ENCODE measurements at regions not wholly inside any gene's neighbourhood (a gene's known extent, or its start where the extent isn't known, plus 50 kb on each side); places are given as distances from the start of the nearest gene placed in this dataset.

DNA sequence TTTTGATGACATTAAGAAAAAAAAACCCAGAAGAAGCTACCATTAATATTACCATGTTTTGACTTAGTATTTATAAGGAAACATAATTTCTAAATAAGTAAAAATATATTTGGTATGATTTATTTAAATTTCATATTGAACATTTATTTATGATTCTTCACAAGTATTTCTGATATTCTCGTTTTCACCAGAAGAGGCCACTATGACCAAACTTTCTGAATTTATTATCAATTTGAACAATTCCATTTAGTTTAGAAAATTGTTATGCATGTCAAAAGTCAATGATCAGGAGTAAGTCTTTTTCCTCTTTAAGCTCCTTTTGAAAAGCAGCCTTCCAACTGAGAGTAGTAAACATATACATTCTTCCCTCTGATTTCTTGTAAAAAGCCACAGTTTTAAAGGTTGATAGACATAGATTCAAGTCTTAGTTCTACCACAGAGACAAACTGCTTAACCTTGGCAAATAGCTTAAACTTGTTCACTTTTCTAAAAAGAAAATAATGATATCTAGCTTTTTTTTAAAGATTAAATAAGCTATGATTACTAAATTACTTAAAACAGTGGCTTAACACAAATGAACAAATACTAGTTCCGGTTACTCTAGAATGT is 329.9 kb downstream of the TRIB2 start:
- no peak for TF ChIP-seq EP300 (IDR thresholded peaks at IDR 0.05)
- no peak for TF ChIP-seq POLR2AphosphoS5 (IDR thresholded peaks at IDR 0.05)
- TF ChIP-seq, protein P1, sequence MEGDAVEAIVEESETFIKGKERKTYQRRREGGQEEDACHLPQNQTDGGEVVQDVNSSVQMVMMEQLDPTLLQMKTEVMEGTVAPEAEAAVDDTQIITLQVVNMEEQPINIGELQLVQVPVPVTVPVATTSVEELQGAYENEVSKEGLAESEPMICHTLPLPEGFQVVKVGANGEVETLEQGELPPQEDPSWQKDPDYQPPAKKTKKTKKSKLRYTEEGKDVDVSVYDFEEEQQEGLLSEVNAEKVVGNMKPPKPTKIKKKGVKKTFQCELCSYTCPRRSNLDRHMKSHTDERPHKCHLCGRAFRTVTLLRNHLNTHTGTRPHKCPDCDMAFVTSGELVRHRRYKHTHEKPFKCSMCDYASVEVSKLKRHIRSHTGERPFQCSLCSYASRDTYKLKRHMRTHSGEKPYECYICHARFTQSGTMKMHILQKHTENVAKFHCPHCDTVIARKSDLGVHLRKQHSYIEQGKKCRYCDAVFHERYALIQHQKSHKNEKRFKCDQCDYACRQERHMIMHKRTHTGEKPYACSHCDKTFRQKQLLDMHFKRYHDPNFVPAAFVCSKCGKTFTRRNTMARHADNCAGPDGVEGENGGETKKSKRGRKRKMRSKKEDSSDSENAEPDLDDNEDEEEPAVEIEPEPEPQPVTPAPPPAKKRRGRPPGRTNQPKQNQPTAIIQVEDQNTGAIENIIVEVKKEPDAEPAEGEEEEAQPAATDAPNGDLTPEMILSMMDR (IDR thresholded peaks at IDR 0.05), result peak in 2 of 3 experiments; percentile 11 to 25
